ENCODE measurements at regions not wholly inside any gene's neighbourhood (a gene's known extent, or its start where the extent isn't known, plus 50 kb on each side); places are given as distances from the start of the nearest gene placed in this dataset.

DNA sequence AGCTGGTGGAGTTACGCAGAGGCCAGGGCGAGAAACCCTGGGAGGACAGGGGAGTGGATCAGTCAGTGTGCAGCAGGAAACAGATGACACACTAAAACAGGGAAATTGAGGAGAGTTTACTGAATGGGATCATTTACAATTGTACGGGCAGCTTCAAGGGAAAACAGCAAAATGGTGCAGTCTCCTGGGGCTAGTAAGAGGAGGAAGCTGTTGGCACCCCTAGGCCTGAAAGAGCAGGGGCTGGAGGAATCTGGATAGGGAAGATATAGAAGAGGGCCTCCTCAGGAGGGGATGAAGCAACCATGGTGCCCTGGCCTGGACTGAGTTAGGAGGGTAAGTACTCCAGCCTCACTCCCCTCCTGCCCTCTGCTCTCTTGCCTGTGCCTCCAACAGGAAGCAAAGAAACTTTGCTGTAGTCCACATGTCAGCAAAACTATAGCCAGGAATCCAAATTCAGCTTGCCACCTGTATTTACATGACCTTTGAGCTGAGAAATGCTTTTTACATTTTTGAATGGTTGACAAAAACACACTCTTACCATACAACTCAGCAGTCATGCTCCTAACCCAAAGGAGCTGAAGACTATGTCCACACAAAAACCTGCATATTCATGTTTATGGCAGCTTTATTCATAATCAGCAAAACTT lies 52.3 kb upstream of the OPN4 start:
- DNase-seq (ENCODE audit: low read depth) = no peak
- Histone ChIP-seq H3K4me3 (ENCODE audit: low read depth, low read length) (no peak overlapping the region), H3K27me3 (ENCODE audit: control insufficient read depth, insufficient read depth, low read length) (peaks cover 4% of the 10 kb centered on the region), H3K36me3 (ENCODE audit: control insufficient read depth, insufficient read depth, low read length) (no peaks in the 10 kb centered on the region)
- CTCF ChIA-PET = interaction anchor here (1.1 to 1.4 kb wide), 2 partner anchors 9 to 24 kb away, joined by 3 to 5 read pairs; no protein-coding TSS in a partner anchor
- TF ChIP-seq, protein P1, sequence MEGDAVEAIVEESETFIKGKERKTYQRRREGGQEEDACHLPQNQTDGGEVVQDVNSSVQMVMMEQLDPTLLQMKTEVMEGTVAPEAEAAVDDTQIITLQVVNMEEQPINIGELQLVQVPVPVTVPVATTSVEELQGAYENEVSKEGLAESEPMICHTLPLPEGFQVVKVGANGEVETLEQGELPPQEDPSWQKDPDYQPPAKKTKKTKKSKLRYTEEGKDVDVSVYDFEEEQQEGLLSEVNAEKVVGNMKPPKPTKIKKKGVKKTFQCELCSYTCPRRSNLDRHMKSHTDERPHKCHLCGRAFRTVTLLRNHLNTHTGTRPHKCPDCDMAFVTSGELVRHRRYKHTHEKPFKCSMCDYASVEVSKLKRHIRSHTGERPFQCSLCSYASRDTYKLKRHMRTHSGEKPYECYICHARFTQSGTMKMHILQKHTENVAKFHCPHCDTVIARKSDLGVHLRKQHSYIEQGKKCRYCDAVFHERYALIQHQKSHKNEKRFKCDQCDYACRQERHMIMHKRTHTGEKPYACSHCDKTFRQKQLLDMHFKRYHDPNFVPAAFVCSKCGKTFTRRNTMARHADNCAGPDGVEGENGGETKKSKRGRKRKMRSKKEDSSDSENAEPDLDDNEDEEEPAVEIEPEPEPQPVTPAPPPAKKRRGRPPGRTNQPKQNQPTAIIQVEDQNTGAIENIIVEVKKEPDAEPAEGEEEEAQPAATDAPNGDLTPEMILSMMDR (IDR thresholded peaks at IDR 0.05; ENCODE audit: insufficient read depth, low read depth, low read length) = no peak
- POLR2A ChIA-PET = no interaction called here

DNA sequence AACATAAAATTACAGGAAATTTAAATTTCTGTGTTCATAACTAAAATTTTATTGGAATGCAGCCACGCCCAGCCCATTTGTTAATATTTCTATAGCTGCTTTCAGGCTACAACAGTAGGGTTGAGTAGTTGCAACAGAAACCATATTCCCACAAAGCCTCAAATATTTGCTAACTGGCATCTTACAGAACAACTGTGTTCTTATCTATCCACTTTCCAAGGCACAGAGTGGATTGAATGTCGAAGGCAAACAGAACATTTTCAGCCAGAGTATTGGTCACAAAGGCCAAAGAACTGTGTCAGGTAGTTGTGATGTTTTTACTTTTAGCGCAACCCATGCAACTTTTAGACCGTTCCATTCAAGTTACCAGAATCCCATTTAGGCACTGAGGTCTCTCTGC lies 51.1 kb upstream of the OPN4 start:
- no peak for DNase-seq (ENCODE audit: low read depth)
- ChIA-PET POLR2A (no interaction called here), CTCF (no interaction called here)
- Histone ChIP-seq H3K27me3 (ENCODE audit: control insufficient read depth, insufficient read depth, low read length) (peaks cover 4% of the 10 kb centered on the region), H3K4me3 (ENCODE audit: low read depth, low read length) (no peak overlapping the region), H3K36me3 (ENCODE audit: control insufficient read depth, insufficient read depth, low read length) (no peaks in the 10 kb centered on the region)
- TF ChIP-seq, protein P1 (IDR thresholded peaks at IDR 0.05; ENCODE audit: insufficient read depth, low read depth, low read length) = no peak

Data from BJ (cell line).